Natural killer cell treated with Interleukin-12 subunit alpha and Interleukin-12 subunit beta and Interleukin-15 and Interleukin-18, amount 100 ng/mL, for 72 hours (primary cell): ENCODE measurements at regions not wholly inside any gene's neighbourhood (a gene's known extent, or its start where the extent isn't known, plus 50 kb on each side); places are given as distances from the start of the nearest gene placed in this dataset.

Source experiments
- ATAC-seq, 2 donors: fragments of 150-1000 bp; cut with Tn5 transposase in 1 of 2; sonication (Bioruptor Pico), chemical (Tn5 transposase) in 1 of 2; 2 replicates each; pipeline ENCODE4 v1.10.0; 2021
- DNase-seq: peaks from one replicate; pipeline ENCODE4 v3.0.0; 2022; ENCODE audit warnings: low spot score
- H3K27ac Mint-ChIP-seq, 2 donors: 1 replicate in 1 of 2; 2 replicates in 1 of 2; pipeline ENCODE4 v1.8.0; 2022; ENCODE audit warnings: mixed read lengths in 2 of 2, mild to moderate bottlenecking in 1 of 2, moderate library complexity in 1 of 2
- H3K27me3 Mint-ChIP-seq, 2 donors: 1 replicate in 1 of 2; 2 replicates in 1 of 2; pipeline ENCODE4 v1.8.0; 2022; ENCODE audit warnings: mixed read lengths in 2 of 2
- H3K36me3 Mint-ChIP-seq: one replicate; pipeline ENCODE4 v1.8.0; 2022; ENCODE audit warnings: mixed read lengths
- H3K4me1 Mint-ChIP-seq, 2 donors: 1 replicate in 1 of 2; 2 replicates in 1 of 2; pipeline ENCODE4 v1.8.0; 2022; ENCODE audit warnings: low read depth in 2 of 2, mixed read lengths in 2 of 2, mild to moderate bottlenecking in 1 of 2
- H3K4me3 Mint-ChIP-seq: one replicate; pipeline ENCODE4 v1.8.0; 2022; ENCODE audit warnings: mixed read lengths
- H3K9me3 Mint-ChIP-seq: 2 replicates; pipeline ENCODE4 v1.8.0; 2022; ENCODE audit warnings: mixed read lengths

DNA sequence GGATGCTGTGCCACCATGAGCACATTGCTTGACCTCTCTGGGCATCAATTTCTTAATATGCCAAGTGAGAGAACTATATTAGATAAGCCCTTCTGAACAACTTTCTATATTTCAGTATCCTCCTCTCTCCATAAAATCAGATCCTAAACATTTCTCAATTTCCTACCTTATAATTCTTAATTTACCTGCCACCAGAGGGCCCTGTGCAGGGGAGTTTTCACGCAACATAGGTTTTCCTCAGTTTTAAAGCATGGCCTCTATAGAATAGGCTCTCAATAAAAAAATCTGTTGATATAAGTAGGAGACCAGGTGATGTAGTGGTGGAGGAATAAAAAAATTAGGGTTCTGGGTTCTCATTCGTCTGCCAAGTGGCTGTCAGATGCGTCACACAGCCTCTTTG is 83.7 kb upstream of the DBX1 start:
- Mint-ChIP-seq H3K4me3 (no peak overlapping the region), H3K4me1 (no peaks in the 10 kb centered on the region)

DNA sequence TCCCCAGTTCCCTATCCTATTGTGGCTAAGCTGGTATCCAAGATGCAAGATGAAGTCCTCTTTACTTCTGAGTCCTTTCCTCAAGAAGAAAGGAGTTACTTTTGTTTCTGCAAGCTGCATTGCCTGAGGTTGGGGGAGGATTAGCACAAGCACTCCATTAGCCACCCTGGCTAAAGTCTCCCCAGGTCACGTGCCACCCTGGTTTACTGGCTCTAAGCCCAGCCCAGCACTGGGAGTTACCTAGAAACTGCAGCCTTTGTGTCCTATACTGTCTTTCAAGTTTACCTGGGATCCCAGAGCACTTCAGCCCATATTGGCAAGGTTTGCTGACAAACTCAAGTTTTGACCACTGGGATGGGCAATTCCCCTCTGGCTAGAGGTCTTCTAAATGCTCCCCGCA is 78.4 kb upstream of the DBX1 start:
- Mint-ChIP-seq H3K4me1 (no peaks in the 10 kb centered on the region), H3K36me3 (peaks cover 4% of the 10 kb centered on the region), H3K4me3 (no peak overlapping the region), H3K27me3 (peaks cover 8 to 10% of the 10 kb centered on the region in 2 donors), H3K9me3 (peaks cover 4% of the 10 kb centered on the region), H3K27ac (no peak overlapping the region)
- no peak for ATAC-seq
- no peak for DNase-seq

More for the DNA sequence above, 83.7 kb upstream of the DBX1 start:
- no peak for DNase-seq
- Mint-ChIP-seq H3K9me3 (no peaks in the 10 kb centered on the region), H3K36me3 (no peaks in the 10 kb centered on the region), H3K27me3 (peaks cover 15 to 31% of the 10 kb centered on the region in 2 donors), H3K27ac (no peak overlapping the region)
- no peak for ATAC-seq

DNA sequence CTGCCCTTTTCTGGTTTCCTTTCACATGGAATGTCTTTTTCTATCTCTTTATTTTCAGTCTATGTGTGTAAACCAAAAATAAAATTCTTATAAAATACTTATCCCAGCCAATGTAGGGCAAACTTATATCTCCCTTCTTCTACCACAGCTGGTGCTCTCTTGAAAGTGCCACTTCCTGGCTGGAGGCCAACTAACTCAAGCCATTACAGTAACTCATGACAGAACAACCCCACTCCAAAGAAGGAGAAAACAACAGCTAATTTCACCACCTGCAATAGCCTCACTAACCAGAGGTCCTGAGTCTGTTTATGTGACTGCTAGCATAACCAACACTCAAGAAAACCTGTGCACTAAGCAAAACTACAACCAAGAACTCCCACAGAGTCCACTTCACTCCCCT is 74.9 kb upstream of the DBX1 start:
- Mint-ChIP-seq H3K4me3 (no peak overlapping the region), H3K36me3 (peaks cover 4% of the 10 kb centered on the region), H3K27ac (no peak overlapping the region), H3K27me3 (no peaks in the 10 kb centered on the region), H3K9me3 (peaks cover 10% of the 10 kb centered on the region), H3K4me1 (no peaks in the 10 kb centered on the region)
- ATAC-seq (no peak), DNase-seq (no peak)

DNA sequence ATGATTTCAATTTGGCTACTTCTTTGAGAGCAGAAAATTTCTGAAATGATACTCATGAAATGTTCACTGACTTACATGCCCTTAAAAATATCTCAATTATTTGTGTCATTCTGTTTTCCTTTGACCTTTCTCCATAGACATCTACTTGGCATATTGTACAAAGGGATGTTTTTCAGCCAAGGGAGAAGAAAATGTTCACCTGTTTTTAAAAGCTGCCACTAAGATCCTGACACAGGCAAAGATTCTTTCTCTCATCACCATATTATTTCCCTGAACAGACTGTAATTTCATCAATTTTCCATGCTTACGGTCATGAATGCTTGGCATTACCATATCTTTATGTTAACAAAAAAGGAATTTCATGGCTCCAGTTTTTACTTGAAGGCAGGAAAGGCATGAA is 67.4 kb upstream of the DBX1 start:
- Mint-ChIP-seq H3K4me3 (no peak overlapping the region), H3K27ac (no peak overlapping the region), H3K4me1 (no peaks in the 10 kb centered on the region), H3K9me3 (peaks cover 7% of the 10 kb centered on the region), H3K36me3 (peaks cover 5% of the 10 kb centered on the region), H3K27me3 (peaks cover 14 to 32% of the 10 kb centered on the region in 2 donors)
- DNase-seq (no peak), ATAC-seq (no peak)

DNA sequence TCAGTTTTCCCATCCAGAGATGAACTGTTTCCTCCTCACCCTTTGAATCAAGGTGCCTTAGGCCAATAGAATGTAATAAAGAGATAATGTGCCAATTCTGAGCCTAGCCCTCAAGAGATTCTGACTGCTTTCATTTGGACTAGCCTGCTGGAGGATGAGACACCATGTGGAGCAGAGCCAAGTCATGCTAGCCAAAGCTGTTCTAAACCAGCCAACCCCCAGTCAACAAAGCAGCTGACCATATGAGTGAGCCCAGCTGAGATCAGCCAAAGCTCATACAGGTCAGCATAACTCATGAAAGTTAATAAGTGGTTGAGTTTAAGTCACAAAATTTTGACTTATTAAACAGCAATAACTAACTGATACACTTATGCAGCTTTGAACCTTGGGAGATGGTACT is 66.7 kb upstream of the DBX1 start:
- H3K4me1 Mint-ChIP-seq: no peaks in the 10 kb centered on the region
- no peak overlapping the region for H3K4me3 Mint-ChIP-seq
- H3K27ac Mint-ChIP-seq: no peak overlapping the region
- DNase-seq: no peak
- H3K27me3 Mint-ChIP-seq: peaks cover 14 to 32% of the 10 kb centered on the region in 2 donors
- peaks cover 6% of the 10 kb centered on the region for H3K9me3 Mint-ChIP-seq
- H3K36me3 Mint-ChIP-seq: peaks cover 5% of the 10 kb centered on the region
- no peak for ATAC-seq

DNA sequence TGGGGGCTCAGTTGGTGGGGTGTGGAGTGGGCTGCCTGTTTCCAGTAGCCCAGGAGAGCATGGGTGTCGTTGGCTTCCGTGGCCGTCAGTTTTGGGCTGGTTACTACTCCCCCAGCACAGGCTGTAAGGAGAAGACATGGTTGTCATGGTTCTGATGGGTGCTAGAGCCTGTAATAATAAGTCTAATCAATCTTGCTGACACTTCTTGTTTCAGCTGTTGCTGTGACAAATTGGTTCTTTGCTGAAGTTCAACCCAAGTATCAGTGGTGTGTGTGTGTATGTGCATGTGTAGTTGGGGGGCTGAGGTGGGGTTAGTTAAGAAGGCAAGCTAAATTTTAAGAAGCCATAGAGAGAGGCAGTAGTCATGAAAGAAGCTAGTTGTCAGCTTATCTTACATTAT is 61.3 kb upstream of the DBX1 start:
- no peak overlapping the region for H3K27ac Mint-ChIP-seq
- no peak for DNase-seq
- no peaks in the 10 kb centered on the region for H3K9me3 Mint-ChIP-seq

DNA sequence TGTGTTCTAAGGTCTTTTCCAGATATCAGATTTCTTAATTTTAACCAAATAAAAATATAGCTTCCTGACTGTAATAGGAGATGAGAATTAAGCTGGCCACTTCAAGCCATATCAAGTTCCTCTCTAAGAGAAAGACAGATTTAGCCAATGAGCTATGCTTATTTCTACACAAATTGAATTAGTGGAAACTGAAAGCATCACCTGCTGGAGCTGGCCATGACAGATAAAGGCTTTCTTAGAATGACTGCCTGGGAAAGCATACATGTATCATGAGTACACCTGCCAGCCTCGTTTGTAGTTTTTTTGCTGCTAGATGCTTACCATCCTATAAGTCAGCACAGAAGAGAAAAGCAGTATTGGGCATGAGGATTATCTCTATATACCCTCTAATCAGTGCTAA is 53.5 kb upstream of the DBX1 start:
- Mint-ChIP-seq H3K27ac (no peak overlapping the region), H3K4me1 (no peaks in the 10 kb centered on the region), H3K9me3 (no peaks in the 10 kb centered on the region), H3K27me3 (peaks cover 13 to 18% of the 10 kb centered on the region in 2 donors), H3K4me3 (no peak overlapping the region), H3K36me3 (no peaks in the 10 kb centered on the region)
- no peak for DNase-seq
- no peak for ATAC-seq

More for the DNA sequence above, 61.3 kb upstream of the DBX1 start:
- Mint-ChIP-seq H3K36me3 (no peaks in the 10 kb centered on the region), H3K4me3 (no peak overlapping the region), H3K4me1 (no peaks in the 10 kb centered on the region), H3K27me3 (peaks cover 9 to 28% of the 10 kb centered on the region in 2 donors)
- ATAC-seq: no peak

DNA sequence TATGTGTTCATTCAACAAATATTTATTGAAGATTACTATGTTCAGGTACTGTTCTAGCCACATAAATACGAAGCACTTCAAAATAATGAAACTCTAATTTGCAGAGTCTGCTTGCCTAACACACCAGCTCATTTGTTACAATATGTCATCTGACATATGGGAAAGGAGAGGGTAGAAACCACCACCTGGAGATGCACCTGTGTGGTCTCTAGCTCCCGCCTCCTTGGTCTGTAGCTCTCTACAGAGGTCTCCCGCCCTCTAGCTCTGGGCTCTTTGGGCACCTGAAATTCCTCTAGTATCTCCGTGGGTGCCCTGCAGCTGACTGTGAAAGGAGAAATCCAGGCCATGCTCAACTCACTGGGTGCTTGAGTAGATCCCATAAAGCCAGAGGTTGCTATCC is 51.4 kb upstream of the DBX1 start:
- H3K27me3 Mint-ChIP-seq: peaks cover 25 to 35% of the 10 kb centered on the region in 2 donors

More for the DNA sequence above, 51.4 kb upstream of the DBX1 start:
- no peak for ATAC-seq
- Mint-ChIP-seq H3K9me3 (no peaks in the 10 kb centered on the region), H3K27ac (no peak overlapping the region), H3K36me3 (no peaks in the 10 kb centered on the region), H3K4me3 (no peak overlapping the region), H3K4me1 (peaks cover 0 to 3% of the 10 kb centered on the region in 2 donors)
- no peak for DNase-seq
